Ovary (tissue), 3 donors: ENCODE measurements at regions not wholly inside any gene's neighbourhood (a gene's known extent, or its start where the extent isn't known, plus 50 kb on each side); places are given as distances from the start of the nearest gene placed in this dataset.

Experiments used
- CTCF ChIP-seq, 3 donors: fragments of 450-650 bp in 2 of 3; fragments of 200-600 bp in 1 of 3; IDR thresholded peaks; one replicate each; pipeline versions ENCODE4 v1.5.1 to v1.8.0; 2016 to 2022; ENCODE audit warnings: antibody characterized with exemption in 3 of 3, mild to moderate bottlenecking in 1 of 3
- EP300 ChIP-seq: sonication (generic); formaldehyde crosslinking; IDR thresholded peaks from one replicate; pipeline ENCODE4 v1.6.1; 2017; ENCODE audit warnings: antibody characterized with exemption
- POLR2A ChIP-seq: fragments of 450-650 bp; IDR thresholded peaks from one replicate; pipeline ENCODE4 v1.6.1; 2017; ENCODE audit warnings: antibody characterized with exemption, mild to moderate bottlenecking, moderate library complexity
- donor health status: DM: no; HTN: no; CAD: no.

- TF ChIP-seq CTCF (IDR thresholded peaks at IDR 0.05) = no peak
- no peak for TF ChIP-seq POLR2A
- TF ChIP-seq EP300 = no peak
Observed at GRCh38 chr6:140758169-140758877, 1374.4 kb upstream of the GJE1 start.
